GM21737 (cell line): ENCODE measurements at regions not wholly inside any gene's neighbourhood (a gene's known extent, or its start where the extent isn't known, plus 50 kb on each side); places are given as distances from the start of the nearest gene placed in this dataset.

Experiments used
- ATAC-seq: cut with Tn5 transposase; IDR thresholded peaks from one replicate; pipeline ENCODE4 v1.9.1; 2021; ENCODE audit warnings: mild to moderate bottlenecking, moderate library complexity; ENCODE audit not compliant: unreplicated experiment

DNA sequence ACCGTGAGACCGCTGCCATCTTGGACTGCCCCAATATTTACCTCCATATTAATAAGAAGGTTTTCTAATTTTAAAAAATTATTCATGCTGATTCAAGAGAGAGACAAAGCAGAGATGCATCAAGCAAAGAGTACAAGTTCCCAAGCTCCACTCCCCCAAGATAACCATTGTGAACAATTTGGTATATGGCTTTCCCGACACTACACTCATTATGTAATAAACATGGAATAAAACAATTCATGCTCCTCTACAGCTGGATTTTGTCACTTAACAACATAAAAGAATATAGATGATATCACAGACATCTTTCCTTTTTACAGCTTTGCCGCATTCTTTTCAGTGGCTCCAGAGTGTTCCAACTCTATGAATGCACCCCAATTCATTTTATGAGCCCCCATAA is 307.6 kb downstream of the FGFR2 start:
- no peak for ATAC-seq

DNA sequence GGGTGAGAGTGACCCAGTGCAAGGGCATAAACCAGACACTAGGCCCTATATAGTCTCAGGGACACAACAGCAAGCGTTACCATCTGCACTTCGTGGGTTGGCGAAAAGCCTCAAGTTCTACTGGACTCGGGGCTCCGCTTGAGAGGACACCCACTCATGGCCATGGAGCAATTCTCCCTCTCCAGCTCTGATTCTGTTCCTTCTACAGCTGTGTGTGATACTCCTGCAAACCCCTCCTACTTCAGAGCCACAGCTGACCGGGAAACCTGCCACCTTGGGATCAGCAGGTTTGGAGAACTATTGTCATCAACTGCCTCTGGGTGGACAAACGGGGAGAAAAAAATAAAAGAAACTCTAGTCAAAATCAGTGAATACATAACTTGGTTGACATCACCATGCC is 306.9 kb downstream of the FGFR2 start:
- ATAC-seq = no peak

DNA sequence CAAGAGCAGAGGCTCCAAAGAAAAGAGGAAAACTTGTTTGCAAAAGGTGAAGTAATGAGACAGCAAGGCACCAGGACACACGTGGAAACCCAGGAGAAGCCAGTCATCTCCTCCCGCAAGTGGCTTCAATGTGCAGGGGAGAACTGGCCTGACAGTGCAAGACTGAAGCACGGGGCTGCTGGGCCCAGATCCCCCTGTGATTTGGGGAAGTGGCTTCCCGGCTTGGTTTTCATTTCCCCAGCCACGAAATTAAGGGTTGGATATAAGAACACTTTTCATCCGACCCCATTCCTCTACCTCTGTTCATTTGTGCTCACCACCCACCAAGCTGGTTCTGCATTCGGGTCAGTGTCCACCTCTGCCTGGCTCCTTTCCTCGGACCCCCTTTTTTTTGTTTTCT is 306.4 kb downstream of the FGFR2 start:
- ATAC-seq = no peak

DNA sequence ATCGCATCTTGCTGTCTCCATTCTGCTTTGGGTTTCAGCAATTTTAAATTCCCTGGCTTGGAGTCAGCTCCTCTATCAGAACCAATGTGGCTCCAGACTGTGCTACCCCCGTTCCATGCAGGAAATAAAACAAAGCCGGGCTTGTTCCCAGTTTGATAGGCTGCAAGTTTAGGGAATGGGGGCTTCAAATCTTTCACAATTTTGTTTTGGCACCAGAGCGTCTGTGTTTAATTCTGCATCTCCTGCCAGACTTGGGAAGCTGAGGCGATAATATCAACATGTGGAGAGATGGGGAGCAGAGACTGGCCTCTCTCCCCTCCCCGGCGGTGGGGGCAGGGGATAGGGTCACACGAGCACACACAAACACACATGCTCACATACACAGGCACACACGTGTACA is 305.9 kb downstream of the FGFR2 start:
- ATAC-seq = no peak

DNA sequence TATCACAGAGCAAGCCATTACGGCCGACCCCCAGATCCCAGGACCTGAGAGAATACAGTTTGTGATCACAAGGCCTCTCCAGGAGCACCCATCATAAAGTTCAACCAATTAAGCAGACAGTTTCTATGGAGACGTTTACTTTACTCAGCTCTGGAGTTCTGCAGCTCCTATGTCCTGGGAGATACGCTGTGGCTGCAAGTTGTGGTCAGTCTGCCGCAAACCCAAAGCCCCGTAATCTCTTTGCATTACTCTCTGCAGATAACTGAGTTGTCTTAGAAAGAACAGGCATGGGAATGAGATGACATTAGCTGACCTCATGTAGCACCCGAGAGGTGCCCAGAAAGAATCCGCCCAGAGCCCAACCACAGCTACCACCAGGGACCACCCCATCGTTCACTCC is 305.1 kb downstream of the FGFR2 start:
- no peak for ATAC-seq

DNA sequence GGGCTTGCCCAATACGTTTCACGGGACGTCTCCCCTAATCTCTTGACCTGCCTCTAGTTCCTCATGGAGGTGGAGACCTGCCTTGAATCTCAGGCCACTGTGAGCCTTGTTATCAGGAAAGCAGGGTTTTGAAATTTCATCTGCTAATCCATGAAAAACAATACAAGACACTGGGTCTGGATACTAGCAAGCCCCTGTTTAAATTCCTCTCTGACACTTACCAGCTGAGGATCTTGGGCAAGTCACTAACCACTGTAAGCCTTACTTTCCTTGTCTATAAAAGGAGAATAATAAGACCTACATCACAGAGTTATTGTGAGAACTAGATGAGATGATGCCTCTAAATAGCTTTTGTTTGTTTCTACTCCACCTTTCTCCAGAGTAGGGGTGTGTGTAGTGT is 303.6 kb downstream of the FGFR2 start:
- no peak for ATAC-seq

DNA sequence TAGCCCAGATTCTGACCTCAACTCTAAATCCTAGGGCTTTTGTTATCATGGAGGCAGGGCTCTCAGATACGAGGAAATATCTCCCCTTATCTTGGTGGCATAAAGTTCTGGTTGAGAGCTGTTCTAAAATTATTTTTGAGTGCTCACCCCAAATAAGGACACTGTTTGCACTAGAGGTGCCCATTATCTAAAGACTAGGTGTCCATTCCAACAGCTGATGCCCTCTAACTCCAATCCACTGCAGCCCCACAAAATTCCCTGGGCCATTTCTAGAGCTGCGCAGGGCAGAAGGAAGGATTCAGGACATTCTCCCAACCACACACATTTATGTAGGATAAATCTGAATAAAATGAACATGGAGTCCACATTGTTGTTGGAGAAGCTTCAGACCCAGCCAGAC is 301.9 kb downstream of the FGFR2 start:
- no peak for ATAC-seq

DNA sequence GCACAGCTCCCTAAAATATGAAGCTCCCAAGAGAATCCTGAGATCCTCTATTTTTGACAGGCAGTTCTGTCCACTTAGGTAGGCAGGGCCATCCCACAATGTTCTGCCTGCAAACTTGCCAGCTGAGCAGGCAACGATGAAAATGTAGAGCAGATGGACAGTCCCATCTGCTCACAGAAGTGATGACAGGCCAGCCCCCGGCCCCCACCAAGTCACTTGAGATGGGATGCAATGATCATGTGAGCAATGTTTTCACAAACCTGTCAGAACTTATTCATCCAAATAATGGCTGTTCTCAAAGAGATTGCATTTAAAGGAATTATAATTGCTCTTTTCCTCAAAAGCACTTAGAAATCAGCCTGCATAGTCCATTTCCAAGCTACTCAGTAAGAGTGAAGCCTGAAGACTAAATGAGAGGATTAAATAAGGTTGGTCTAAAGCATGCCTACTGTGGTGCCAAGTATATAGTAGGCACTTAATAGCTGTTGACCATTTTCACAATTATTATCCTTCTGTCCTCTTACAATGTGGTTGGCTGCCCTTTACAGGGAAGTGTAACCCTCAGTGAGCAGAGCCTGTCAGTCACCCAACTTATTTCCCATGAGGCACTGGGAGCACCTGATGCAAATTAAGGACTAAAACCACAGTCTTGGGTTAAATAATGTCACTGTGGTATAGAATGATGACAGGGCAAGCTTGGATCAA is 301.2 kb downstream of the FGFR2 start:
- no peak for ATAC-seq

DNA sequence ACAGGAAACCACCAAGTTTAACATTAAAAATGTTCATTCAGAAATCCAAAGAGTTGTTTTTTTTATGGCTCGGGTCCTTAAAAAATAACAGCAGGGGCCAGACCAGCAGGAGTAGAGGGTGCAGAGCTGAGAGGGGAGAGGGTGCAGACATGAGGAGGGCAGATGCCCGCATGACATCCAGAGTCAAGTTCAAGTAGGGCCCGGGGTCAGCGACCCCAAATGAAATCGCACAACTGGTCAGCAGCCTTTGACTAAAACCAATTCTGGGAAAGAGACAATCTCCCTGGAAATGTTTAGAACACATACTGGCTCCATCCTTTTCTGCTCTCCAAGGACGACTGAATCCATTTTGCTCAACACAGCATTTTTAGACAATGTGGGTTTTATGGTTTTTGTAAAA is 297.5 kb downstream of the FGFR2 start:
- no peak for ATAC-seq

DNA sequence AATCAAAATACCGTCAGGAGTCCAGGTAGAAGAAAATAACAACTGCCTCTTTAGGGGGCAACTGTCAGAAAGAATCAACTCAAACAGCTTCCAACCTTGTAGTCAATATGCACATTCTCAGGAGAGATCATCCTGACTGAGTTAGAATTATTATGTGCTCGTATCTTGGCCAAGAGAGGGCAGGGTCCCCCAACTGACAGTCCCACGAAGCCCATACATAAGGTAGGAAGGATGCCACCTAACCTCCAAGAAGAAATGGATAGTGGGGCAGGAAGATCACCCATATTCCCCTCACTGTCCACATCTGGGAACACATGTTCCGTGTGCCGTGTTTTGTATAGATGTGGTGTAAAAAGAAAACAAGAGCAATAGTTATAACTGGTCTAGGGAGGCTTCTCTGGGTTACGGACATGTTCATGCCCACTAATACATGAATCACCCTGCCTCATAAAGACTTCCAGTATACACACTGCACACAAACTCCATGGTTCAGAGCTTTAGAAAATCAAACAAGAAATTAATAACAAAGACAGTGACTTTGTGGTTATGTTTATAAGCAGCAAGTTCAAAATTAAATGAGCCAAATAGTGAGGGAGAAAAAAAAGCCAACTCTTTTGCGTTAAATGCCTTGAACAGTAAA is 295.6 kb downstream of the FGFR2 start:
- no peak for ATAC-seq

DNA sequence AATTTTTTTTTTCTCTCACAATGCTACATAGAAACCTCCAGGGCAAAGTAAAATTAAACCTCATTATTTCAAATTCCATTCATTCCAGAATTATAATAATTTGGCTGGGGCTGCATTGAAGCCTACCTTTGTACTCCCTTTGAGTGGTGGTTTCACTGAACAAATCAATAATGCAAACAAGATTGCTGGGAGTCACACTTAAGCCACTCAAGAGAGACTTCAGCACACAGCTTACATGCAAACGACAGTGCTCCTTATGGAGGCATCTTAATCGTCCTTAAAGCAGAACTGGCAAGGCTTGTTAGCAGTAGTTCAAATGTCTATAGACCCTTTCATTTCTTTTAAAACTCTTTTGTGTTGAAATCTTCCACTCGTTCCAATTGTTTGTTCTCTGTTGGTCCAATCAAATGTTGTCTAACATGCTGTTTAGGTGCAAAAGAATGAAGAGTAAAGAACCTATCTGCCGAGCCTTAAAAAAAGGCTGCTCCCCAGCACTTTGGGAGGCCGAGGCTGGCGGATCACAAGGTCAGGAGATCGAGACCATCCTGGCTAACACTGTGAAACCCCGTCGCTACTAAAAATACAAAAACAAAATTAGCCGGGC is 294.9 kb downstream of the FGFR2 start:
- ATAC-seq = no peak

DNA sequence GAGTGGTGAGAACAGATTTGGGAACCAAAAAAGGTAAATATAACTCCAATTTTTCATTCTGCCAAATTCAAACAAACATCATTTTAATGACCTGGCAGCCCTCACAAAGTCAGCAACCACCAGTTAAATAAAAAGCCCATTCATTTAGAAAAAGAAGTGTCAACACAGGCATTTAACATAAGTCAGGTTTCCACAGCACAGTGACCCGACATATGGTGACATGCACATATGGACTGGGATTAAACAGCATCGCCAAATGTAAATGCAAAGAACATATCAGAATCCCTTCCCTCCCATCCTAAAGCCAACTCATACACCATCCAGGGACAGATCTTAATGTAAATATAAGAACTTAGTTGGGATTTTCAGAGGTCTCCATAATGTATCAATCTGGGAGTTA is 293.2 kb downstream of the FGFR2 start:
- no peak for ATAC-seq

DNA sequence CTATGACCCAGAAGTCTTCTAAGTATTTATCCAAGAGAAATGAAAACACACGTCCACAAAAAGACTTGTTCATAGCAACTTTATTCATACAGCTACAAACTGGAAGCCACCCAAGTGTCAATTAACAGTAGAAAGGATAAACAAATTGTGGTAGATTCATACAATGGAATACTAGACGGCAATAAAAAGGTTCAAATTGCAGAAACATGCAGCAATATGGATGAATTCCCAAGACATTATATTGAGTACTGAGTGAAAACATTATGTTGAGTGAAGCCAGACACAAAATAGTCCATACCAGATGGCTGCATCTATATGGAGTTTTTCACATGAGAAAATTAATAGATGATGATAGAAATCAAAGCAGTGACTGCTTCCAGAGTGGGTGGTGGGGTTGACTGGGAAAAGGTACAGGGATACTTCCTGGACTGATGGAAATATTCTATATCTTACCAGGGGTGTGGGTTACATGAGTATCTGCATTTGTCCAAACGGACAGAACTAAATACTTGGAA is 292.0 kb downstream of the FGFR2 start:
- no peak for ATAC-seq

DNA sequence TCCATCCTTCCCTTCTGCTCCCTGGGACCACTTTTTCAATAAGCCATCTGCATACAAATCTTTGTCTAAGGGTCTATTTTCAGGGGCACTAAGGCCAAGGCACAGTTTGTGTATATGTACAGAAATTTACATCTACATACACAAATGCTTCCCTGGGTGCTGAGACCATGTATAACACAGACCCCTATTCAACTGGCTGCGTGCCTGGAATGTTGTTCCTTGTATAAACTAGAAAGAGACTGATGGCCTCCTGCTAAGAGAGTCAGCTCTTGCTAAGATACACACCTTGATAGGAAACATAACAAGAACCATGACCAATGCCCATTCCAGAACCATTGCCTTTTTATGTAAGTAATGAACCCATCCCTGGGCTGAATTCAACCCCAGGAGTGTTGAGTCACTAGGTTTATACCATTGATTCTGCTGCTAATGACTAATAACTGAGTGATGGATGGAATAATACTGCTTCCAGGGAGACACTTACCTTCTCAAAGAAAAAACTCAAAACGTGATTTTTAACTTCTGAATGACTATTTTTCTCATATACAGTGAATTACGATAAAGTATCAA is 290.7 kb downstream of the FGFR2 start:
- no peak for ATAC-seq

DNA sequence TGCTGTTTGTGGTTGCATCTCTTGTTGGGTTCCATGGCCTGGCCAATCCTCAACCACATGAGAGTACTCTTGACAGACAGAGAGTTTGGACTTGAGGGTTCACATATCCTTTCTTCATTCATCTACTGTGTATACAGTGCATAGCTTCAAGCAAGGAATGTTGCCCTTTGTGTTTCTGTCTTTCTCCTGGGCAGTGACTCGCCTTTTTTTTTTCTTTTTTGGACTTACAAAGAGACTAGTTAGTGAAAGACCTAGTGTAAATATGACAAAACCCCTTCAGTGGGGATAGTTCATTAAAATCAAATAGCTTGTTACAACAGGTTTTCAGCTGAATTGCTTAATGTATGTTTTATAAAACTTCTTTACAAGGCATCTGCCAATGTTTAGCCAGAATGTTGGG is 290.2 kb downstream of the FGFR2 start:
- no peak for ATAC-seq

DNA sequence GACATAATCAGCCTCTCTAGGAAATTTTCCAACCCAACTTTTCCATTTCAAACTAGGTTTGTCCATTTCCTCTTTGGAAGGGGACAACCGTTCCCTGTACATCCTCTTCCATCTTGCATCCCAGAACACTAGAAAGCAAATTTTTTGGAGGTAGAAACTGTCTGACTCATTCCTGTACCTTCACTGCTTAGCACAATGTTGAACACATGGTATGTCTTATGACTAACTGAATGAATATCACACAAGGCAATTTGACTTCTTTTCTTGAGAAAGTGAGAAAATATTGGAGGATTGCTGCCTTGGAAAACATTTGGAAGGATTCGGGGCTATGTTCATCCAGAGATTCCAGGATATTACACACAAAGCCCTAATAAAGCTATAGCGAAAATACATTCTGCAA is 289.1 kb downstream of the FGFR2 start:
- ATAC-seq = no peak

DNA sequence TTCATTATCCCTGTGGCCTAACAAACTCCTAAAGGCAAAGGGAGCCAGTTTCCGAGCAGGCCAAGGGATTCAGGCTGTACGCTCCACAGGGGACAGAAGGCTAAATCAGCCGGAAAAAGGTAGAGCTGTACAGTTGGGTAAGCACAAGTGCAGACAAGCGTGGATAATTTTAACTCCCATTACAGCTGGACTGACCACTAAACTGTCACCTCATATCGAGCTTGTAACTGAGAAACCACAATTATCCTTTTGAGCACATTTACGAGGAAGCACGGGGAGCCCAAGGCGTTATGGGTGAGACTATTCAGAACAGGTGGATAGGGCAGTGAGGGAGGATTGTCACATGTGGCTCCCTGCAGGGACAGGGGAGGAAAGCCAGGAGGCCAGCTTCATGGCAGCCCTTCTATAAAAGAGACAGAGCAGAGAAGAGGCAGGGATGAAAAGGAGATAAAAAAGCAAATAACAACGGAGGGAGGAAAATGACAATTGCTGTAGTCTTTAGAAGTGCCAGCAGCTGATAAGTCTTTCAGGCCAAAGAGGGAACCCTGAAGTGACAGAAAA is 288.0 kb downstream of the FGFR2 start:
- ATAC-seq = no peak

DNA sequence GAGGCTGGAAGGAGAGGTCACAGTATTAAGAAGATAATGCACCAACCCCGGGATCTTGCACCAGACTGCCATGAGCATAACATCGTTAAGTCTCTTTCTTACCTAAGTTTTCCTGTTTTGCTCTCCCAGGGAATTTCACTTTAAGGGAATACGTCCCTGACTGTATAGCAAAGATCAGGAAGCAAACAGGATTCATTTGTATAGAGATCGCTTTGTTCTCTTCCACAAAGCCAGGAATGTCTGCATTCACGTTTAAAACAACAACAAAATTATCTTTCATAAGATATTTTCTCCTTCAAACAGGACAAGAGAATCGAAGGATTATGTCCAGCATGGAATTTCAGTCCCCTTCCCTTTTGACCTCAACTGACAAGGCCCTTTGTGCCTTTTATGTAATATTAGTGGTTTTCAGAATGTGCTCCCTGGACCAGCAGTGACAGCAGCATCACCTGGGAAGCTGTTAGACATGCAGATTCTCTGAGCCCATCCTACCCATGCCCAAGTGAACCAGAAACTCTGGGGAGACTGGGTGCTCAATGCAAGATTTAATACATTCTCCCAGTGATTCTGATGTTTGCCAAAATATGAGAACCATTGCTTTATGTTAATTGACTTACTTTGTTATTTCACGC is 286.3 kb downstream of the FGFR2 start:
- ATAC-seq = no peak

DNA sequence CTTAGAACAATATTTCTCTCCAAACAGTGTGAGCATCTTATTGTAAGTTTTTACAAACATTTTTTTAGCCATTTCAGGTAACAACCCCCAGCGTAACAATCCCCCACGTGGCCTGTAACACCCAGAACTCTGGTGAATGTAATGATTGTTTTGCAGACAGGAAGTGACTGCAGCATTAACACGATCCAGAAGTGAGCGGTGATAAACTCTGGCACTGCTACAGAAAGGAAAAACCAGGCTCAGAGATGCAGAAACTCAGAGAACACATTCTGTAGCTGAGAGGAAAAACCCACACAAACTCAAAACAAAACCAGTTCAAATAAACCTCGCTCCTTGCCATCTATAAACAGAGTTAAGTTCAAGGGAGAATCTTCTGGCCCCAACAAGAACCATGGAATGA is 285.7 kb downstream of the FGFR2 start:
- ATAC-seq = no peak

DNA sequence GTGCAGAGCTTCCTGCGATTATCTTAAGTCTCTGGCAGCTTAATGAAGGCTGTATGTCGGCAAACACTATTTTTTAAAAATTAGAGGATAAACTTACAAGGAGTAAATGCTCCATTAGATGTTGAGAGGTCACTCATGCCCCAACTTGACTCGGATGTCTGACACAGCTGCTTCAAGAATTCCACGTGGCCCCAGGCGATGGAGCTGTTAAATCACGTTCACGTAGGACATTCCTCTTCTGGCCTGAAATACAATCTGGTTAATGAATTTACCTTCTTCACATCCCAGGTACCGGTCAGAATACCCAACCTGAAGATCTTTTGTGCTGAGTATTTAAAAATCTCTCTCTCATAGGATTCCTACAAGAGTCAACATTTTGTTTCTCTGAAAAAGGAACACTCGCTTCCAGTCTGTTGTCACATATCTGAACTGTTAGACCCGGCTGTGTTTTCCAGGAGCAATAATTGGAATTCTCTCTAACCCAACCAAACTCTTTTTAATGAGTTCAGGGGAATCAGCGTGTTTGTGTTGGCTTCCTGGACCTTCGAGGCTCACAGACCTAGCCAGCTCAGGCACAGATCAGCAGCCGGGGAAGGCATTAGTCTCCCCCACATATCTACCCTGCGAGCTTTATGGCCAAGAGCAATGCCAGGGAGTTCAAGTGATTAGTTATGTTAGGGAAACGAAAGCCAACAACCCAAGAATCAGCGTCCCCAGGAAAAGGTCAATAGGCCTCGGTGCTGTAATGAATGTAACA is 284.9 kb downstream of the FGFR2 start:
- ATAC-seq = no peak

DNA sequence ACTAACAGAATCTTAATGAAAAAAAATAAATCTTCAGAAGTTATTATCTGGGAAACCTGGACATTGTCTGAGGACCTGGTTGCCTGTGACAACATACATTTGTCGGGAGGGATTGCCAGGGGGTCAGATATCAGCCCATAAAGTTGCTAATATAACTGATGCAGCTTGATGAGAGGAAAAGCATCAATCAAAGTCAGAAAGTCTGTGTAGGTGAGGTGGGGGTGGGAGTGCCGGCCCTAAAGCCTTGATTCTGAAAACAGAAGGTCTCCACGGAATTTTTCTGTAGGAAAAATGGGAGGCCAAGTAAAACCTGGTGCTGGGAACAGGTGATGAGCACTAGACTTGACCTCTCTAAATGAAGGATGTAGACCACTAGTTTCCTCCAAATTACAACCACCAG is 281.8 kb downstream of the FGFR2 start:
- no peak for ATAC-seq
